HG03571 (cell line): ENCODE measurements at regions not wholly inside any gene's neighbourhood (a gene's known extent, or its start where the extent isn't known, plus 50 kb on each side); places are given as distances from the start of the nearest gene placed in this dataset.
"Not testable (repeated sequence)": the region's sequence is repeated elsewhere in the genome, so short reads cannot be mapped to it uniquely, and the experiment has no call there.

ENCODE experiments used
- ATAC-seq: cut with Tn5 transposase; IDR thresholded peaks from one replicate; pipeline ENCODE4 v1.9.1; 2021; ENCODE audit not compliant: unreplicated experiment

DNA sequence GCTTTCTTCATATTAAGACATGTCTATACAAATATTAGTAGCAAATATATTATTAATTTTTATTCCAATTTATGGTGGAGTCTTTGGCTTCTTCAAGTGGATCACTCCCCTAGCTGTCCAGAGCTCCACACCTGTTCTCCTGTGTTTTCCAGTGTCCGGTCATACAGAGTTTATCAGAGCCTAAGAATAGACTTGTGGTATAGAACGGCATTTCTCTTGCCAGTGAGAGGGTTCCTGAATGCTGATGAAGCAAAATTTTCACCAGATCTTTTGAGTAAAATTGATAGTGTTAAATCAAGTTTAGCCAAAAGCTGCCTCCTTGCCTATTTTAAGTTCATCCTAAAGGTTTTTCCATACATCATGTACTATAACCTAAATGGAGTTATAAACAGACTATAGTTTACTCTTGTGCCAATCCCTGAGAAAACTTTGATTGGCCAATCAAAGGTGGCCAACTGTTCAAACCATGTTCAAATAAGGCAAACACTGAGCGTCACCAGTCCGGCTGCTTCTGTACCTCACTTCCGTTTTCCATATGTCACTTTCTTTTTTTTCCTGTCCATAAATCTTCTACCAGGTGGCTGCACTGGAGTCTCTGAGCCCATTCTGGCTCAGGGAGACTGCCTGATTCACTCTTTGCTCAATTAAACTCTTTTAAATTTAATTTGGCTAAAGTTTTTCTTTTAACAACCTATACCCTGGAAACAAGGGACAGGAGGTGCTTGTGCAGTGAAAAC is 422.7 kb upstream of the FRG2C start:
- not testable (repeated sequence) for ATAC-seq

DNA sequence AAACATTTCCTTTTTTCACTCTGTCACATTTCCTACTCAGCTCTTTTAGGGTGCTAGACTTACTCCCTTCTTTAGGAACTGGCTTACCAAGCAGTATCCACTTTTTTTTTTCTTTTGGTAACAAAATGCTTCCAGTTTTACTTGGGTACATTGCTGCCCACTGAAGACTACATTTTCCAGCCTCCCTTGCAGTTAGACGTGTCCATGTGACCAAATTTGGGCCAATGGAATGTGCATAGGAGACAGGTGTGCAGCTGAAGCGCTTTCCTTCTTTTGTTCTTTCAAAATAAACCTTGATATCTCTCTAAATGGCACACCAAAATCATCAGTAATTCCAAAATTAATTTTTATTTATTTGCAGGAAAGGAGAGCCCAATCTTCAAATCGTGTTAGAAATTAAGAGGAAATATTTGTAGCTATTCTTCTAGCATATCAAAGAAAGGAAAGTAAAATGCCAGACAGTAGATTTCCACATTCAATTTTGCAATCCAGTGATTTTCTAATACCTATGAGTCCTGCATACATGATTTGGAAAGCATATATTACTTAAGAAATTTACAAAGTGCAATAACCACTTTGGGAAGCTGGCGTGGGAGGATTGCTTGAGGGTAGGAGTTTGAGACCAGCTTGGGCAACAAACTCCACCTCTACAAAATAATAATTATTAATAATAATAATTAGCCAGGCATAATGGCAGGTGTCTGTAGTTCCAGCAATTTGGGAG is 422.0 kb upstream of the FRG2C start:
- no peak for ATAC-seq

DNA sequence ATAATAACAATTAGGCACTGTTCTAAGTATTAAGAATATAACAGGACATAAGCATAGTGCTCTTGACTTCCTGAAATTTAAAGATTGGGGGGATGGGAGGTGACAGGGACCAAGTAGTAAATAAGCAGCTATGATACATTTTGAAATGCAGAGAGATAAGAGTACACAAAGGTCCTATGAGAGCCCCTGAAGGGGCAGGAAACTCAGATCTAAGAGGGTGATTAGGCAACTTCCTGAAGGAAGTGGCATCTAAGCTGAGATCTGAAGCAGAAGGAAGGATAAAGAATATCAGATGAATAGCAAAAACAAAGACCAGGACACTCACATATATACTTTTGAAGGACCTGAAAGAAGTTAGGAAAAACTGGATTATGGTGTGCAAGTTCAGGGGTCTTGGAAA is 415.2 kb upstream of the FRG2C start:
- no peak for ATAC-seq

DNA sequence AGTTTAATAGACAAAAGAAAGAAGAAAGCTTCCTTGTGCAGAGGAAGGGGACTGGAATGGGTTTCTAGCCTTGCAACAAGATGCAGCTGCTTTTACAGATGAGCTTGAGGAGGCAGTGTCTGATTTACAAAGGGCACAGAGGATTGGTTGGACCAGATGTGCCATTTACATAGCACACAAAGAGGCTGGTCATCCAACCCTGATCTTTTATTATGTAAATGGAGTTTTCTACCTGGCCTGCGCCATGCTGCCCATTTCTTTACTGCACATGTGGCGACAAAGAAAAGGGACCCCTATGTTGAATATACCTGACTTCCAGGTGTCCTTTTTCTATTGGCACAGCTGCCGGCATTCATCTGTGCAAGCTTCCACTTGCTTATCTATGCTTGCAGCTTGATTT is 409.4 kb upstream of the FRG2C start:
- no peak for ATAC-seq

DNA sequence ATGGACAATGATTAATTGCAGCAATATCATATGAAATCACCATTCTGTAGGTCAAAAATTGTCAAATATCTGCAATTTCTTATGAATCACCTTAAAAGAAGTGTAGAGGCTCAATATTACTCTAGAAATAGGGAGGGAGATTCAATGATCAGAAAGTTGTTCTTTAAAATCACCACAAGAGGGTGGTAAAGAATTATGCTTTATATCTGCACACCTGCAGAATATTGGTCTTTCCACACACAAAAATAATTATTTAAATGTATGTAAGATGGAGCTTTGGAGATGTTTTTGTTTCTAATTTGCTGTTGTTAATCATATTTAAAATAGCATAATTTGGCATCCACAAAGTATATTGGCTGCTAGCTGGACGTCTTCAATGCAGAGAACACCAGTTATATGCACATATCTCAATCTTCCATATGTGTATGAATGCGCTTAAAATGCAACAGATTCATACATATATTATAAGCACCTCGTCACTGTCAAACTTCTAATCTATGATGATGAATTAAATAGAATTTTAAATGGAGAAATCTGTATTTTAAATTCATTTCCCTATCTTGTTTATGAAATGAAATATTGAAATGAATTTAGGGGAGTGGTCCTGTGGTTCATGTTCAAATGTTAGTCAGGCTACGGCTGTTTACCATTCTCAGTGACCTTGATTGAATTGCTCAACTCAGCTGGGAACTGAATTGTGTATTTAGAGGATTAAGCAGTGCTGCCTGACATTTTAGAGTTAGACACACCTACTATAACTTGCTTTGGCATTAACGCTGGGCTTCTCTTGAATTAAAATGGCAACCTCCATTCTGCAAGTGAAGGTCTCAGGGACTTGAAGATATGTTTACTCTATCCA is 405.1 kb upstream of the FRG2C start:
- ATAC-seq = not testable (repeated sequence)

DNA sequence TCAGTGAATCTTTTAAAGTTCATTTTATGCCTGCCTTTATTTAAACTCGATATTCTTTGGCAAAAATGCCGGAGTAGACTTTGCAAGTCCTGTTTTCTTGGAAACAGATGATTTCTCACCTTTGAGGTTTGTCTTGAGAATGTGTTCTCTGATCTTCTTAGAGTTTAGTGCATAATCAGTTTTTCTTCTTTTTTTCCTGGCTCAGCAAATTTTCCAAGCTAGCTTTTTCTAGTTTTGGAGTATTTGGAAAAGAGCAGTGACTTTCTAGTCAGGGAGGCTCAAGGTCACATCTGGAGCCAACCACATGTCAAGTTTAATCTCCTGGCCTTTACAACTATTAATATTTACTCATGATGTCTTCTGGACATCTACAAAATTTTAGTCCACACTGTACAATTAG is 403.2 kb upstream of the FRG2C start:
- ATAC-seq = not testable (repeated sequence)

DNA sequence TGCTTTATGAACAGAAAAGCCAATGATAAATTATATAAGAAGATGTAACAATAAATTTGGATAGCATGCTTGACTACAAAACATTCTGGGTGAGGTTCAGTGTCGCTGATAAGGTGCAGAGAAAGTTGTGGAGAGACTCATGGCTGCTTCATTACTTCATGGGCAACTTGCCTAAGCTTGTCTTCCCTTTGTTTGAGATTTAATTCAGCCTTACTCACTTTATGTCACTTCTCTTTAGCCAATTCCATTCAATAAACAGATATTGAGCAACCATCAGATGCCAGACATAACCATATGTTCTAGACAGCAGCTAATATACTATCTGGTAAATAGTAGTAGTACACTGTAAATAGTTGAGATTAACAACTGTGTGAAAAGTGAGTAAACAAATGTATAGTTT is 401.5 kb upstream of the FRG2C start:
- ATAC-seq = no peak

DNA sequence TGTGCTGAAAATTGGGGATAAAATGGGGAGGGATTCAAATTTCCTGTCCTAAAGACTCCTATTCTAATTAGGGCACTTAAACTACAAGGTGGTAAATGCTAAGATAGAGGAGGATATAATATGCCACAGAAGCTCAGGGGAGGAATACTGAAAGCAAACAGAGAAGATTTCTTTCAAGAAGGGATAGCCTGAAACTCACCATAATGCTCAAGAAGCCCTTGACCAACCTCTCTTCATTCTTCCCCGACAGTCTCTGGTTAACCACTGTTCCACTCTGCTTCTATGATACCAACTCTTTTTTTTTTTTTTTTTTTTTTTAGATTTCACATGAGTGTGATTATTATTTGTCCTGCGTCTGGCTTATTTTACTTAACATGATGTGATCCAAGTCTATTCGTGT is 398.2 kb upstream of the FRG2C start:
- ATAC-seq = no peak

DNA sequence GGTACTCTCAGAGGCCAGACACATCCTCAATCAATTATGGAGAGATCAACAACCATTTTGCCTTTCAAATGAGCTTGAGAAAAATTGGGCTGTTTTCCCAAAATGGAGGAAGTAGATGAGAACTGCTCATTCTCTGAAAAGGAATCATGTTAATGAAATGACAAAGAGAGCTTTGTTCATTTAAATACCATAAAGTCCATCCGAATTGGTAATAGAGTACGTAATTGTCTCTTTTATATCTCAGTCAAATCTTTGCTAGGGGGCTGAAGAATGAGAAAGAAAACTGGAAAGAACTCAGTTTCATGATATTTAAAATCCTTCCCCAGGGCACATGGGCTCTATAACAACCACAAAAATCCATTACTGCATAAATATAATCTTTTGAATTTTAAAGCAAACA is 395.6 kb upstream of the FRG2C start:
- ATAC-seq = not testable (repeated sequence)

DNA sequence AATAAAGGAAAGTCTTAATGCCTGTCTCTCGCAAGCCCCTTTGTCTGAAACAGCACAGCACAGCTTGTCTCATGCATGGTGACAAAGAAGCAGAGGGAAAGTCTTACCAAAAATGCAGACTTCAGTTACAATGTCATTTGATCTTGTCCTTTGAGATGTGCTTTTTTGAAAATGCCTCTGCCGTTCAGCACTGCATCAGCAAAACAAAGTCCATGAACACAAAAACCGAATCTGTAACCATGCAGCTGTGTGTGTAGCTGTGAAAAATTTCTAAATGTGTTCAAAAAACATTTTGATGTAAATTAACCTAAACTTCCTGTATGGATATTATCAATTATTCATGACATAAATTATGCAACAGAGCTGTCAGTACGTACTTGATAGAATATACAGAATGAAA is 391.9 kb upstream of the FRG2C start:
- ATAC-seq = not testable (repeated sequence)

DNA sequence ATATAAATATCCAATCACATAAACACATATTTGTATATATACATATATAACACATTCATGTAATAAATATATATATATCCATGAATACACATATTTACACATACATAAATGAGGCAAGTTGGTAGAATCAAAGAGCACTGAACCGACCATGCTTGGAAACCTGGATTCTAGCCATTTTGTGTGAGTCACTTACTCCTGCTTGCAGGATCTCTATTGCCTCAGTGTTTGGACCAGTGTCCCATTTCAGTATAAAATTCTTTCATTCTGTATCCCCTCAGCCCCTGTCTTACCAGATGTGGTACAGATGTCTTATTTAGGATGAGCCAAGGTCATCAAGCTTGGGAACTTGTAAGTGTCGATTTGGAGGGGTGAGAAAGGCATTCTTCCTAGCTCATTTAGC is 391.4 kb upstream of the FRG2C start:
- ATAC-seq = no peak

DNA sequence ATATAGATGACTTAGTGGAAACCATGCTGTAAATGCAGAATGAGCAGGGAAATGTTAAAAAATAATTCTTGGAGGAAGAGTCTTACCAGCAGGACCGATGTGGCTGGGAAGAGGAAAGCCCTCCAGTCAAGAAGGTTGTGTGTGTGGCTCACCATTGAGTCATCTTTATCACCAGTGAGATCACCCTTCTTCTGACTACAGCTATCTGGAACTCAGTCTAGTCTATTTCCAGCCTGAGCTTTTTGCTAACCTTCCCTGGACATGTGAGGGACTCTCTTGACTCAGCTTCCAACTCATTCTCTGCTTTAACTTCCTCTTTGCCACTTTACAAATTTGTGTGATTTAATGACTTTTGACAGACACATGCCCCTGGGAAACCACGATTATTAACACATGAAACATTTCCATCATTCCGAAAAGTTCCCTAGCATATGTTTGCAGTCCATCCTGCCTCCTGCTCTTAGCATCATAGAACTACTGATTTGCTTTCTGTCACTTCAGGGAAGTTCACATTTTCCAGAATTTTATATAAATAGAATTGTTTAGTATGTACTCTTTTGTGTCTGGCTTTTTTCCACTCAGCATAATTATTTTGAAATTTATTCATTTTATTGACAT is 378.5 kb upstream of the FRG2C start:
- not testable (repeated sequence) for ATAC-seq

DNA sequence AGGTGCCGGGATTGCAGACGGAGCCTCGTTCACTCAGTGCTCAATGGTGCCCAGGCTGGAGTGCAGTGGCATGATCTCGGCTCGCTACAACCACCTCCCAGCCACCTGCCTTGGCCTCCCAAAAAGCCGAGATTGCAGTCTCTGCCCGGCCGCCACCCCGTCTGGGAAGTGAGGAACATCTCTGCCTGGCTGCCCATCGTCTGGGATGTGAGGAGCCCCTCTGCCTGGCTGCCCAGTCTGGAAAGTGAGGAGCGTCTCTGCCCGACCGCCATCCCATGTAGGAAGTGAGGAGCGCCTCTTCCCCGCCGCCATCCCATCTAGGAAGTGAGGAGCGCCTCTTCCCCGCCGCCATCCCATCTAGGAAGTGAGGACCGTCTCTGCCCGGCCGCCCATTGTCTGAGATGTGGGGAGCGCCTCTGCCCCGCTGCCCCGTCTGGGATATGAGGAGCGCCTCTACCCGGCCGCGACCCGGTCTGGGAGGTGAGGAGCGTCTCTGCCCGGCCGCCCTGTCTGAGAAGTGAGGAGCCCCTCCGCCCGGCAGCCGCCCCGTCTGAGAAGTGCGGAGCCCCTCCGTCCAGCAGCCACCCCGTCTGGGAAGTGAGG is 375.1 kb upstream of the FRG2C start:
- not testable (repeated sequence) for ATAC-seq

DNA sequence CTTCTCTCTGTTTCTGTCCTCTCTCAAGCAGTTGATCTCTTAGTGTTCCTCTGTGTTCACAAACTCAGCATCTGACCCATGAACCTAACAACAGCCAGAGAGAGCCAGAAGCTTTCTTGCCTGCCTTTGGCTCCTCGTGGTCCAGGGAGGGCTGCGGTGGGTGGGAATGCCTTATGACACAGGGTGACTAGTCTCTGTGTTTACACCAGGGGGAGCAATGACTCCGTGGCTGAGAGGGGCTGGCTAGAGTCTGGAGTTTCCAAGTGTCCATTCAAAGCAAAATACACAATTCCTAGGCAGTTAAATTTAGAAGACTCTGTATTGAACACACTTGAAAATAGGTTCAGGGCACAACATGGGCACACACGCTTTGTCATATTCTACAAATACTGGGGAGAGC is 370.0 kb upstream of the FRG2C start:
- no peak for ATAC-seq

DNA sequence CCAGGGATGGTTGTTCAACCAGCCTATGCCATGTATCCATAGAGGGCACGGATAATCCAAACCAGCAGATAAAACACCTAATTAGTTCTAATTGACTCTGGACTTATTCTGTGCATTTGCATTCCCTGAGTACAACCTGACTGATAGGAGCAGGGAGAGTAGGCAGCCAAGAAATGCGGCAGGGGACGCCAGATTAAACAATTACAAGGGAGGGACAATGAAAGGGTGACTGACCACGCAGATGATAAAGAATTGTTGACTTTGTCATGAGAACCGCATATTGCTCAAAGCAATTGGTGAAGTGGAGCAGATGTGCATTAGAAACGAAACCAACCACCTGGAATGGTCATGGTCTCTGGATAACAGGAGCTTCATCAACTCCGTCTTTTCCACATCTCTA is 369.1 kb upstream of the FRG2C start:
- no peak for ATAC-seq

DNA sequence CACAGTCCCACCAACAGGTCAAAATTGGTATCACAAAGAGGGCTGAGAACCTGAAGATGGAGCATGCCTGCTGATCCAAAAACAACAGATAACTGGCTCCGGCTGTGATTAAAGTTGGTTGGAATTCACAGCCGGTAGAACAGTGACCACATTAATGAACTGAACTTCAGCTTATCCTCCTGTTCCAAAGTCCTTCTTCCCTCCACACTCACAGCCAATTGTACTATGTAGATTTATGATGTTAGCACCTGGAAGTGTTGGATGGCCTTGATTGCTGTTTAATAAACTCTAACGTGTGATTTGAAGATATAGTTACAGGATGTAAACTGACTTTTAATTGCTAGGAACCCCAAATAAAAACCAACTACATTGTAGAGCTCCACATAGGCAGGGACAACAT is 367.3 kb upstream of the FRG2C start:
- no peak for ATAC-seq

DNA sequence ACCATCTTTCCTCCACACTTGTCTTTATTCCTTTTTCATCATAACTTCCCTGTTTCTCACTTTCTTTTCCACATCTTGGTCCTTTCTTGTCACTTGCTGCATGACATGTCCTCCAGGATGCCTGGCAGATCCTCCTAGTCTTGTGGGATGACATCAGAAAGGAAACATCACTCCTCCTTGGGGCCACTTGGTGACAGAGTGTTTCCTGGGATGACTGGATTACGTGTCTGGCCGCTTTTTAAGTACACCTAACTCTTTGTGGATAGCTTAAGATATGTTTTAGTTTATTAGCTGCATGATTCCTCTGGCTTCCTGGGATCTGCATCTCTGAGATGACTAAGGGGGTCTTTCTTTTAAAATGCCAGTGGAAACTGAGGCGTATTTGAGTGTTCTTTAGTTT is 363.5 kb upstream of the FRG2C start:
- ATAC-seq = no peak

DNA sequence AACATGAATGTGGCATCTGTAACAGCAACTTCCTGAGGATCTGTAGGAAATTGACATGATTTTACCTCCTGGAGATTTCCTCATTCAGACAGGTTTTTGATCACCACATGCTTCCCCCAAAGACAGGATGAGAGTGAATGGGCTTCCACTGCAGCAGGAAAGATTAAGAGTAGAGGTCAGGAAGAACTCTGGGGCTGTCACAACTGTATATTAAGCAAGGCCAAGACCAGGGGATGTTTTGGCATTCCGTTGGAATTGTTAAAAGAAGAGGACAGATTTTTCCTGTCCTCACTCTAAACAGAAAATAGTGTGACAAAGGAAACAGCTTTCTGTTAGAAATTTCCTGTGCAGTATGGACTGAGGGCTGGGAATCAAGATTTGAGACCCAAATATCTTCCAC is 363.1 kb upstream of the FRG2C start:
- not testable (repeated sequence) for ATAC-seq

DNA sequence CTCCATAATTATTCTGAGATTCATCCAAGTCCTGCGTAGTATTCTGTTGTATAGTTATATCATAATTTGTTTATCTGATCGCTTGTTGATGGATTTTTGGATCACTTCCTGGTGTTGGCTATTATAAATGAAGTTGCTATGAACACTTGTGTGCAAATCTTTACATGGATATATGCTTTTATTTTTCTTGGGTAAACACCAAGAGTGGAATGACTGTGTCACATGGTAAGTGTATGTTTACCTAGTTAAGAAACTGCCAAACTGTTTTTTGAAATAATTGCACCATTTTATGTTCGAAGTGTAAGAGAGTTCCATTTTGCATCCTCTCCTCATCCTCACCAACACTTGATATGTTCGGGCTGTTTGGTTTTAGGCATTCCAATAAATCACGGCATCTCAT is 360.4 kb upstream of the FRG2C start:
- no peak for ATAC-seq

DNA sequence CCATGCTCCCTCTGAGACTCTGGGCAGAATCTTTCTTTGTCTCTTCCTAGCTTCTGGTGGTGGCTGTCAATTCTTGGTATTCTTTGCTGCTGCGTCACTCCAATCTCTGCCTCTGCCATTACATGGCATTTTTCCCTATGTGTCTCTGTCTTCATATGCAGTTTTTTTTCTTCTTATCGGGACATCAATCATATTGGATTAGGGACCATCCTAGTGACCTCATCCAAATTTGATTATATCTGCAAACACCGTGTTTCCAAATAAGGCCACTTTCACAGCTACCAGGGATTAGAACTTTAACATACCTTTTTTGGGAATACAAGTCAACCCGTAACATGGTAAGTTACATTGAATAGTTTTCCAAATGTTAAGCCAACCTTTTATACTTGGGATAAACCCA is 358.2 kb upstream of the FRG2C start:
- no peak for ATAC-seq

DNA sequence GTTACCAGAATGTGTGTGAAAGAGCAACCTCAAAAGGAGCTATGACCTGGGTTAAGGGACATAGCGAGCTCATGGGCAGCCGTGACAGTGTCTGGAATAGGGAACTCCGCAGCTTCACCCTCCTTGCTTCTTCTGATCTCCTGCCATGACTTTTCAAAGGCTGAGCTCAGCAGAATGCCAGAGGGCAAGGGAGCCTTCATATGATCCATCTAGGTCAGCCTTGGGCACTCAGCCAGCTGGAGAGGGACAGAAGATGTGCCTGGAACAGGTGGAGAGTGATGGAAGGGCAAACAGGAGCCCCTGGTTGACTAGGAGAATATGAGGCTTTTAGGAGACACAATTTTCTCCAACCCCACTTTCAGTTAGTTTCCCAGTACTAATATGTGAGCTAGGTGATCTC is 352.8 kb upstream of the FRG2C start:
- not testable (repeated sequence) for ATAC-seq
